ENCODE measurements at regions not wholly inside any gene's neighbourhood (a gene's known extent, or its start where the extent isn't known, plus 50 kb on each side); places are given as distances from the start of the nearest gene placed in this dataset.

- TF ChIP-seq FOXK1 (CRISPR knock-in tag; IDR thresholded peaks at IDR 0.05; ENCODE audit: borderline replicate concordance): no peak
- no peak for TF ChIP-seq BACH1 (tag; IDR thresholded peaks at IDR 0.05)
- no peak for TF ChIP-seq ZFP1 (CRISPR knock-in tag; IDR thresholded peaks at IDR 0.05)
- no peak for TF ChIP-seq BRD9 (IDR thresholded peaks at IDR 0.05; ENCODE audit: low read depth, partially characterized antibody)
- no peak for TF ChIP-seq MTA1 (IDR thresholded peaks at IDR 0.05; ENCODE audit: borderline replicate concordance)
- TF ChIP-seq ZNF609 (CRISPR knock-in tag; IDR thresholded peaks at IDR 0.05; ENCODE audit: borderline replicate concordance): no peak
- TF ChIP-seq ZZZ3 (IDR thresholded peaks at IDR 0.05): no peak
These were observed 82.9 kb upstream of the ZNF469 start (continued) for GRCh38 chr16:88299751-88300462.

All from K562 (cell line).